ENCODE measurements at regions not wholly inside any gene's neighbourhood (a gene's known extent, or its start where the extent isn't known, plus 50 kb on each side); places are given as distances from the start of the nearest gene placed in this dataset.
A peak's percentile ranks its signal among the peaks of the same experiment; 100 is the strongest.

DNA sequence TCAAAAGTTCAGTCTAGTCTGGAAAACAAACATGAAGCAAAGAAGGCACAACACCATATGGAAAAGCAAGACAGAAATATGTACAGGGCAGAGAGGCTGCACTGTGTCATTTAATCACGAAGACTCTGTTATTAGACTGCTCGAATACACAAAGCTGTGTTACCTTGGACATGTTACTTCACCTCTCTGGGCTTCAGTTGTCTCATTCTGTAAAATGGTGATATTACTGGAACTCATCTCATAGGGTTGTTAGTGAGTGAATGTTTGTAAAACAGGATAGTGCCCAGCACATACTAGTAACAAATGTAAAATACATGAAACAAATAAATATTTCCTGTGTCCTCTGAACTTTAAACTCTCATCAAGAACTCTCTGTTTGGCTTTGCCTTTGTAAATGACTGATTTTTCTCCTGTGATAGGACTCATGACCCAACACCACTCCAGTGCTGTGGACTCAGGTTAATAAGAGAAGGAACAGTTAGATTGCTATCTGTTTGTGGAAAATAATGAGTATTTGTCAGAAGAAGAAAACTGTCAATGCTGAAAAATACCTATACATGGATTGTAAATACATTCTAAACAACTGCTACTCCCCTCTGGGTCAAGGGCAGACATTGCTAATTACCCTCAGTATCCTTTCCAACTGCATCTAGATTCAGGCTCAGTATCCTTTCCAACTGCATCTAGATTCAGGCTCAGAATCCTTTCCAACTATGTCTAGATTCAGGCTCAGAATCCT lies 62.3 kb downstream of the ZIC5 start (continued):
- TF ChIP-seq, protein P1, sequence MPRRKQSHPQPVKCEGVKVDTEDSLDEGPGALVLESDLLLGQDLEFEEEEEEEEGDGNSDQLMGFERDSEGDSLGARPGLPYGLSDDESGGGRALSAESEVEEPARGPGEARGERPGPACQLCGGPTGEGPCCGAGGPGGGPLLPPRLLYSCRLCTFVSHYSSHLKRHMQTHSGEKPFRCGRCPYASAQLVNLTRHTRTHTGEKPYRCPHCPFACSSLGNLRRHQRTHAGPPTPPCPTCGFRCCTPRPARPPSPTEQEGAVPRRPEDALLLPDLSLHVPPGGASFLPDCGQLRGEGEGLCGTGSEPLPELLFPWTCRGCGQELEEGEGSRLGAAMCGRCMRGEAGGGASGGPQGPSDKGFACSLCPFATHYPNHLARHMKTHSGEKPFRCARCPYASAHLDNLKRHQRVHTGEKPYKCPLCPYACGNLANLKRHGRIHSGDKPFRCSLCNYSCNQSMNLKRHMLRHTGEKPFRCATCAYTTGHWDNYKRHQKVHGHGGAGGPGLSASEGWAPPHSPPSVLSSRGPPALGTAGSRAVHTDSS (CRISPR knock-in tag; conservative IDR thresholded peaks at IDR 0.05) = no peak
- TF ChIP-seq CBFB (CRISPR knock-in tag; IDR thresholded peaks at IDR 0.05) (no peak), ZNF234 (CRISPR knock-in tag; conservative IDR thresholded peaks at IDR 0.05) (no peak), ZNF598 (CRISPR knock-in tag; IDR thresholded peaks at IDR 0.05; ENCODE audit: borderline replicate concordance) (no peak), ZSCAN20 (CRISPR knock-in tag; IDR thresholded peaks at IDR 0.05; ENCODE audit: borderline replicate concordance) (no peak), CREB1 (IDR thresholded peaks at IDR 0.05) (no peak), CREB1 (CRISPR knock-in tag; IDR thresholded peaks at IDR 0.05) (peak; percentile 49), HDAC2 (CRISPR knock-in tag; IDR thresholded peaks at IDR 0.05) (peak; percentile 33; the same call in 1 of the 2 replicates), YEATS4 (CRISPR knock-in tag; IDR thresholded peaks at IDR 0.05; ENCODE audit: borderline replicate concordance) (no peak), ZNF580 (CRISPR knock-in tag; IDR thresholded peaks at IDR 0.05; ENCODE audit: borderline replicate concordance, low read depth) (no peak), ZNF7 (CRISPR knock-in tag; IDR thresholded peaks at IDR 0.05) (no peak), ZC3H4 (CRISPR knock-in tag; IDR thresholded peaks at IDR 0.05; ENCODE audit: borderline replicate concordance) (no peak), ZNF136 (CRISPR knock-in tag; IDR thresholded peaks at IDR 0.05; ENCODE audit: low read depth) (no peak), HOXA3 (CRISPR knock-in tag; IDR thresholded peaks at IDR 0.05) (no peak), NR2F2 (IDR thresholded peaks at IDR 0.05; ENCODE audit: borderline replicate concordance, low read depth) (0 out of 2 replicates have a peak, but pooled peaks have one; percentile 21), RARG (CRISPR knock-in tag; IDR thresholded peaks at IDR 0.05; ENCODE audit: low read depth) (no peak), ZNF614 (CRISPR knock-in tag; IDR thresholded peaks at IDR 0.05; ENCODE audit: borderline replicate concordance) (0 out of 2 replicates have a peak, but pooled peaks have one; percentile 7), FOXJ3 (CRISPR knock-in tag; IDR thresholded peaks at IDR 0.05; ENCODE audit: borderline replicate concordance) (no peak), ARID3A (IDR thresholded peaks at IDR 0.05; ENCODE audit: low read depth, low read length) (peak; percentile 9; the same call in 1 of the 2 replicates)
- TF ChIP-seq, protein P2, sequence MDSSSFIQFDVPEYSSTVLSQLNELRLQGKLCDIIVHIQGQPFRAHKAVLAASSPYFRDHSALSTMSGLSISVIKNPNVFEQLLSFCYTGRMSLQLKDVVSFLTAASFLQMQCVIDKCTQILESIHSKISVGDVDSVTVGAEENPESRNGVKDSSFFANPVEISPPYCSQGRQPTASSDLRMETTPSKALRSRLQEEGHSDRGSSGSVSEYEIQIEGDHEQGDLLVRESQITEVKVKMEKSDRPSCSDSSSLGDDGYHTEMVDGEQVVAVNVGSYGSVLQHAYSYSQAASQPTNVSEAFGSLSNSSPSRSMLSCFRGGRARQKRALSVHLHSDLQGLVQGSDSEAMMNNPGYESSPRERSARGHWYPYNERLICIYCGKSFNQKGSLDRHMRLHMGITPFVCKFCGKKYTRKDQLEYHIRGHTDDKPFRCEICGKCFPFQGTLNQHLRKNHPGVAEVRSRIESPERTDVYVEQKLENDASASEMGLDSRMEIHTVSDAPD (CRISPR knock-in tag; IDR thresholded peaks at IDR 0.05) = no peak
- TF ChIP-seq, protein P3, sequence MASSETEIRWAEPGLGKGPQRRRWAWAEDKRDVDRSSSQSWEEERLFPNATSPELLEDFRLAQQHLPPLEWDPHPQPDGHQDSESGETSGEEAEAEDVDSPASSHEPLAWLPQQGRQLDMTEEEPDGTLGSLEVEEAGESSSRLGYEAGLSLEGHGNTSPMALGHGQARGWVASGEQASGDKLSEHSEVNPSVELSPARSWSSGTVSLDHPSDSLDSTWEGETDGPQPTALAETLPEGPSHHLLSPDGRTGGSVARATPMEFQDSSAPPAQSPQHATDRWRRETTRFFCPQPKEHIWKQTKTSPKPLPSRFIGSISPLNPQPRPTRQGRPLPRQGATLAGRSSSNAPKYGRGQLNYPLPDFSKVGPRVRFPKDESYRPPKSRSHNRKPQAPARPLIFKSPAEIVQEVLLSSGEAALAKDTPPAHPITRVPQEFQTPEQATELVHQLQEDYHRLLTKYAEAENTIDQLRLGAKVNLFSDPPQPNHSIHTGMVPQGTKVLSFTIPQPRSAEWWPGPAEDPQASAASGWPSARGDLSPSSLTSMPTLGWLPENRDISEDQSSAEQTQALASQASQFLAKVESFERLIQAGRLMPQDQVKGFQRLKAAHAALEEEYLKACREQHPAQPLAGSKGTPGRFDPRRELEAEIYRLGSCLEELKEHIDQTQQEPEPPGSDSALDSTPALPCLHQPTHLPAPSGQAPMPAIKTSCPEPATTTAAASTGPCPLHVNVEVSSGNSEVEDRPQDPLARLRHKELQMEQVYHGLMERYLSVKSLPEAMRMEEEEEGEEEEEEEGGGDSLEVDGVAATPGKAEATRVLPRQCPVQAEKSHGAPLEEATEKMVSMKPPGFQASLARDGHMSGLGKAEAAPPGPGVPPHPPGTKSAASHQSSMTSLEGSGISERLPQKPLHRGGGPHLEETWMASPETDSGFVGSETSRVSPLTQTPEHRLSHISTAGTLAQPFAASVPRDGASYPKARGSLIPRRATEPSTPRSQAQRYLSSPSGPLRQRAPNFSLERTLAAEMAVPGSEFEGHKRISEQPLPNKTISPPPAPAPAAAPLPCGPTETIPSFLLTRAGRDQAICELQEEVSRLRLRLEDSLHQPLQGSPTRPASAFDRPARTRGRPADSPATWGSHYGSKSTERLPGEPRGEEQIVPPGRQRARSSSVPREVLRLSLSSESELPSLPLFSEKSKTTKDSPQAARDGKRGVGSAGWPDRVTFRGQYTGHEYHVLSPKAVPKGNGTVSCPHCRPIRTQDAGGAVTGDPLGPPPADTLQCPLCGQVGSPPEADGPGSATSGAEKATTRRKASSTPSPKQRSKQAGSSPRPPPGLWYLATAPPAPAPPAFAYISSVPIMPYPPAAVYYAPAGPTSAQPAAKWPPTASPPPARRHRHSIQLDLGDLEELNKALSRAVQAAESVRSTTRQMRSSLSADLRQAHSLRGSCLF (CRISPR knock-in tag; IDR thresholded peaks at IDR 0.05; ENCODE audit: borderline replicate concordance) = no peak
